HG02981 (cell line): ENCODE measurements at regions not wholly inside any gene's neighbourhood (a gene's known extent, or its start where the extent isn't known, plus 50 kb on each side); places are given as distances from the start of the nearest gene placed in this dataset.
"Not testable (repeated sequence)": the region's sequence is repeated elsewhere in the genome, so short reads cannot be mapped to it uniquely, and the experiment has no call there.

Experiments used
- ATAC-seq: cut with Tn5 transposase; IDR thresholded peaks from one replicate; pipeline ENCODE4 v1.9.1; 2021; ENCODE audit warnings: mild to moderate bottlenecking, moderate library complexity; ENCODE audit not compliant: unreplicated experiment

- ATAC-seq = no peak
Observed at GRCh38 chr13:99677116-99677951, 176.1 kb downstream of the TM9SF2 start.

DNA sequence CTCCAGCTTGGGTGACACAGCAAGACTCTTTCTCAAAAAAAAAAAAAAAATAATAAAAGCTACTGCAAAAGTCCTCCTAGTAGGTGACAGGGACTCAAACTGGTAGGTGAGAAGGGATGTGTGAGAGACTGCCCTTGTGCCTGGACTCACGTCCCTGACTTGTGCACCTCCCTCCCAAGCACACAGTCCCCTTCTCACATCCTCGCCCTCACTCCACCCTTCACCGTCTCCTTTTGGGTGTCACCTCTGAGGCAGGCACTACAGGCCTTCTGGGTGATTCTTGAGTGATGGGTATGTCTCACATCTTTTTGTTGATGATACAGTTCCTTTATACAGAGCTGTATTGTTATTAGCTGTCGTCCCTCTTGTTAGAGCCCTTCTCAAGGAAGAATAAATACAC is 170.5 kb downstream of the TM9SF2 start:
- no peak for ATAC-seq

DNA sequence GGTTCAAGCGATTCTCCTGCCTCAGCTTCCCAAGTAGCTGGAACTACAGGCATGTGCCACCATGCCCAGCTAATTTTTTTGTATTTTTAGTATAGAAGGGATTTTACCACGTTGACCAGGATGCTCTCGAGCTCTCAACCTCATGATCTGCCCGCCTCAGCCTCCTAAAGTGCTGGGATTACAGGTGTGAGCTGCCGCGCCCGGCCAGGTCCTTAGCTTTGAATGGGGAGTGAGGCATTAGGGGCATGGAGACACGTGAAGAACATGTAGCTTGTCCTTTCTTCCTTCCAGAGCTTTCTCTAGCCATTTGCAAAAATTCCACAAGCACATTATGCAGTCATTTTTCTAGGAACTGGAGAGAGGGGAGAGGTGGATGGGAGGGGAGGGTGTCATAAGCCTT is 167.8 kb downstream of the TM9SF2 start:
- ATAC-seq = not testable (repeated sequence)

DNA sequence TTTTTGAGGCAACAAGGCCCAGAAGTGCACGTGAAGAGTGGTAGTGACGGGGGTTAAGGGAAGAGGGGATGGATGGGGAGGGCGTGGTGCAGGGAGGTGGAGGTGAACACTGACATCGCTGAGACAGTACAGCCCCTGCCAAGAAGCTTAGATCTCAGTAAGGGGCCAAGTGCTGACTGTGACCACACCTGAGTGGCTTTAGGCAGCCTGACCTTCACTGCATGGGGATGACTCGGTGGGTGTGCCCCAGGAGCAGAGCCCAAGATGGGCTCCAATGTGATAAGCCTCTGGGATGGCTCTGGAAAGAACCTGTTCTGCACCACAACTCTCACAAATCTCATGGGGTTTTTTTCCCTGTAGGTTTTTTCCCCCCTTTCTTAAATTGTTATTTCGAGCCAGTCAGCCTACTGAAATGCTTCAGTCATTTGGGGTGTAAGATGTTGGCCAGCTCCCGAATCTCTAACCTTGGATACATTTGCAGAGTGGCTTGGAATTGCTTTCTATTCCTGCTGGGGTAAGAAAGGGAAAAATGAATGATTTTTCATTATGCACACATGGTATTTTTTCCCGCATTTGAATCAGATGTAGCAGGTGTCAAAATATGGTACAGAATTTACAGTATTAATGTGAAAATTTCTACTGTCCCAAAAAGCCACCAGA is 165.0 kb downstream of the TM9SF2 start:
- ATAC-seq = no peak

DNA sequence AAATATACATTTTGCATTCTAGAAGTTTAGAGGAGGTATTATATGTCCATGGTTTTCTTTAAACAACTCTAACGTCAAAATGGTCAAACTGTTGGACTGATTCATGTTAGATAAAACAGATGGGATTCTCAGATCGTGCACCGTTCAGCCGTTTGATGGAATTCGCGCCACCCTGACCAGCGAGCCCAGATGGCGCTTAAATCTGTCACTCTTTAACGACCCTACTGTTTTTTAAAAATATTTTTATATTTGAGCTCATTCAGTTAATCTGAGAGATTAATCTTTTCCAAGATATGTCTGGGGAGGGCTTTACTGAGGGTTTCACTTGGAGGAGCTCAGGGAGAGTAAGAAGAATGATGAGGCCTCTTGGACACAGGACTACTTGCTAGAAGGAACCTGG is 164.4 kb downstream of the TM9SF2 start:
- ATAC-seq = no peak

GRCh38 chr13:99663908-99664307 is 162.6 kb downstream of the TM9SF2 start:
- no peak for ATAC-seq

DNA sequence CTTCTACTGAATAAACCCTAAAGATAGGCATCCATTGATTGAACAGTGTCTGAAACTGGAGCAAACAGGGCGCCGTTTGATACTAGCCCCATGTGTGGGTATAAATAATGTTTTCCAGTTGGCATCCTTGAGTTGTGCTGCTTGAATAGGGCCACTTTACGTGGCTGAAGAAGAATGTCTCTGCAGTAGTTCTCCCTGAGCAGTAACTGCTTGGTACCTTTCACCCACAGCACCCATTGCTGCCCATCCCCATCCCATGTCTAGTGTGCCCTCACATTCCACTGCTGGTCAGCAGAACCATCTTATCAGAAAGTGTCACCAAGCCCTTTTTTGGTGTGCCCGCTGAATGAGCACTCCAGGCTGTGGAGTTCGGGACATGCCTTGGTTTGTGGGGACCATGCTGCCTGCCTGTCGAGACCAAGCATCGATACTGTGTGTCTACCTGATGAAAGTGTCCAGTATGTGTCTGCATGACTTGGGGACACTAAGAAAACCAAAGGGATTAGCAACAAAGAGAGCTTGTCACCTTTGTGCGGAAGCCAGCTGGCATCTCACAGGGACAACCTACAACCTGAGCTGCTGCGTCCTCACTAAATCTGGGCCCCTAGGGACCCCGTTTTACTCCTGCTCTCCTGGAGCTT is 162.0 kb downstream of the TM9SF2 start:
- no peak for ATAC-seq

DNA sequence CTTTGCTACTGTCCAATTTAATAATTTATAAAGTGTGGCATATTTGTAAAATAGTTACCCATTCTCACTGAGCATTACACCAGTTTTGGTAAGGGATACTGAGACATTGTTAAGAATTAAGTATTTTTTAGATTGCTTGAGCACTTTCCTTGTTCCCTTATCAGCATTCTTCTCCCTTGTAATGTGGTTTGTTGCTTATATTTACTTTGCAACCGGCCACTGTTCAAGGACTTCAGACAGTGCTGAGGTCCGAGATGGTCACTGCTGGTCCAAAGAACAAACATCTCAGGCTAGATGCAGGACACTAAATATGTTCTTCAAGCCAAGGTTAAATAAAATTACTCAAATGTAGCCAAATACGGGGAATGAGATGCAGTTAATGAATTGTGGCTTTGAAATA is 161.4 kb downstream of the TM9SF2 start:
- no peak for ATAC-seq

DNA sequence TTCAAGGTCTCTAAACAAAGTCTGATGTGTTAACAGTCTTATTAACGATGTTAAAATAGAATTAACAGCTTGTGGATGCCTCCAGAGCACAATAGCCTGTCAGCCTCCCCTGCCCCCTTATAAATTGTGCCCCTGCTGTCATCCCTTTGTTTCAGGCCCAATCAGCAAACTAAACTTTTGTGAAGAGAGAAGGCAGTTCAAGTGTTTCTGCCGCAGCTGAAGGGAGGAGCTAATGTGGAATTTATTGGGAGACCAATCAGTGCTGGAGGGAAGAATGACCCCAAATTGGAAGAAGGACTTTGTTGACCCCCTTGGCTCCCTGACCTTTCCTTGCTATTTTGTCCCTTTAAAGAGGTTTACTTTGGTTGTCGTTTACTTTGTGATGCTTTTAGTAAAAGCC is 160.5 kb downstream of the TM9SF2 start:
- no peak for ATAC-seq

DNA sequence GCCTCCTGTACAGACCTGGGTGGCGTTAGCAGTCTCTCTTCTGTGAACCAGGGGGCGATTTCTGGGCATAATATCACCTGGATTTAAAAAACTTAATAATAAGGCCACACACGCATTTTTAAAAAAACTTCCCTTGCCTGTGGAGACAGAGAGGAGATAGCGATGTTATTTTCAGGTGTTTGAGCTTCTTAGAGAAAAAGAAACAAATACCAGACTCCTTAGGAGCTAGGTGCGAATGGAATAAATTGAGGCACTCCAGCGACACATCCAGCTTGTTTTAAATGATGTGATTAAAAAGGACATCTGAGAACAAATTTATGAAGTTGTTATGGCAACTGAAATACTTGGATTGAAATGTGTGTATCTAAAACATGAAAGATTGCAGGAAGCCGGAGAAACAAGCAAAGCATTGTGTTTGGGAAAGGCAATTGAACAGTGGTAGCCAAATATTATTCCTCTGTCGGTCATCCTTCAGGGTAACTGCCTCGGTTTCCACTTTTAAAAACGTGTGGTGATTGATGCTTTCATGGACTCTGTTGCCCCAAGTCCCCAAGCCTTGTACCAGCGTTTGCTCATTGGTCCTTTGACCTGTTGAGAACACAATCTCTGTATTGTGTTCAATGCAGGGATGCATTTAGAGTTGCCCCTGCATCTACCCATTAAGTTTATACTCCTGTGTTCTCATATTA is 158.7 kb downstream of the TM9SF2 start:
- ATAC-seq = no peak

DNA sequence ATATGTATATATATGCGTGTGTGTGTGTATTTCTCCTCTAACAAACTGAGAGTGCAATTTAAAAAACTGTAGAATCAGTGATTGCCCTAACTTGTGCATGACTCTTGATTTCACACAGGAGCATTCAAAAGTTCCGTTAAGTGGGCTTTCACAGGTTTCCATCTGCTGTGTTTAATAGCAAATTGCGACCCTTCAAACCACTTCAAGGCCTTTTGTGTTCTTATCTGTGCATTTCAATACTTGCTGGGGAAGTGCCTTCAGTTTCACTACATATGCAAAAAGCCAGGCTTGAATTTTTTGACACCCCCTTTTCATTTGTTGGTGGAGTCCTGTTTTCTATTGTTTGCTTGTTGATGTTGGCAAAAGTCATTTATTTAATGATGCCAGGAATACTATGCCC is 158.0 kb downstream of the TM9SF2 start:
- no peak for ATAC-seq

DNA sequence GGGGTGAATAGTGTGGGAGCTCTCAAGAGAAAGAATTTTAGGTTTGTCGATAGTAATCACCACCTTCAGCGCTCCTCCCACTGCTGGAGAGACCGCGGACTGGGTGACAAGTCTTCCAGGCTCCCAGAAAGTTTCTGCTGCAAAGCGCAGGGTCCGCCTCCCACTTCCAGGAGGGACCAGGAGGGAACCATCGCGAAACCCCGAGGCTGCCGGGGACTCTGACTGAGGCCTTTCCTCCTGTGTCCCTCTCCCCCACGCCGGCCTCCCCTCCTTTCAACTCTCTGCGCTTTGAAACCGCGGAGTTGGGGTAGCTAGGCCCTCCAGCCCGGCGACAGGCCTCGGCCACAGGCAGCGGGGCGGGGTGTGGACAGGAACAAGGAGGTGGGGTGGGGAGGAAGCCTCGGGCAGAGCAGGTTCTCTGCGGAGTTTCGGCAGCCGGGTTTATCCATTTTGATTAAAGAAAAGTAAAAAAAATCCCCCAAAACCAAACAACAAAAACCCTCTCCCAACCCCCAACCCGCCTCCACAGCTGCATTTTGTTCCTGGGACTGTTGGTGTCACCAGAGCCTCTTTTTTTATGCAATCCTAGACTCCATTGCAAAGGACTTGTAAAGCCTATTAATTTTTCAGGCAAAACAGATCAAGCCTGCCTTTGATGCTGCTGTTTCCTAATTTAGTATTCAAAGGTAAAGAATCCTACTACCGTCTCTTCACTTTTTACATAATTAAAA is 157.2 kb downstream of the TM9SF2 start:
- ATAC-seq = peak; percentile 42

DNA sequence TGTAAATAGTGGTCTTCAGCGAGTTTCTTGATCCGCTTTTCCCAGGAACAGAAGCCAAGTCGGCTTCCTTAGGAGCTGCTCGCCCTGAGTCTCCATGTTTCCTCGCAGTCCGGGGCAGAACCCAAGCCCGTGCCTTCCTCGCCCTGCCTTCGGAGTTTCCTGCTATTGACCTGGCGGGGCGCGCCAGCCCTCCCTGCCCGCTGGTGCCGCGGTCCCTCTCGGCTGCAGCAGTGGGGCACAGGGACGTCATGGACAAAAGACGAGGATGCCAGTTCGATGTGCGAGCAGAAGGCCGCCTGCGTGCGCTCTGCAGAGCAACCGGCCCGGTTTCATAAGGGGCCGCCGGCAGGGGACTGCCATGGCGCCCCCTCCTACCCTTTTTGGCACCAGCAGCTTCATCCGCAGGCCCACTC is 156.6 kb downstream of the TM9SF2 start:
- ATAC-seq = peak; percentile 28

GRCh38 chr13:99656844-99657381 is 155.6 kb downstream of the TM9SF2 start:
- ATAC-seq = no peak

DNA sequence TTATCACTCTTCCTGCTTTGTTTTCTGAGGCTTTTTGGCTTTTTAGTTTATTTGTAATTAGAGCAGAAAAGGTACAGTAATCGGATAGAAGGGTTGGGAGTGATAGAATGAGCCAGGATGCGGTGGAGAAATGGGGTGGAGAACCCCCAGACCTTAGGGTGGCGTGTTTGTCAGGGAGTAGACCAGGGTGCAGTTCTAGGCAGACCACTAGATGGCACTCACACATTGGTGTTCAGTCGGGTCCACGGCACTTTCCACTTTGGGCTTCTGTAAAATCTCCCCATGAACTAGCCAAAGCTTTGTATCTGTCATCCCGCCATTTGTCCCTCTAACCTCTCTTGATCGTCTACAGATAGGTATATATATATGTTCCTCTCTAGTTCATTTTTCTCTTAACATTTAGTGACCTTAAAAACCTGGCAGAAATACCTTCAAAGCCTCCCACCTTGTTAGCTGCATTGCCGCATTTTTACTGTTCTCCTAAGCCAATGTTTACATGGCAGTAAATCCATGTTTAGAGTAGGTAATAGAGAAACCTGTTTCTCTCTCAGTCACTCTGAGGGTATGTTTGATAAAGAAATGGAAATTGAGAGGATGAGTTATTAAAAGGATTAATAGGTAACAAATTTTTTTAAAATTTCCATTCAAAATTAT is 154.9 kb downstream of the TM9SF2 start:
- ATAC-seq = peak; percentile 45

DNA sequence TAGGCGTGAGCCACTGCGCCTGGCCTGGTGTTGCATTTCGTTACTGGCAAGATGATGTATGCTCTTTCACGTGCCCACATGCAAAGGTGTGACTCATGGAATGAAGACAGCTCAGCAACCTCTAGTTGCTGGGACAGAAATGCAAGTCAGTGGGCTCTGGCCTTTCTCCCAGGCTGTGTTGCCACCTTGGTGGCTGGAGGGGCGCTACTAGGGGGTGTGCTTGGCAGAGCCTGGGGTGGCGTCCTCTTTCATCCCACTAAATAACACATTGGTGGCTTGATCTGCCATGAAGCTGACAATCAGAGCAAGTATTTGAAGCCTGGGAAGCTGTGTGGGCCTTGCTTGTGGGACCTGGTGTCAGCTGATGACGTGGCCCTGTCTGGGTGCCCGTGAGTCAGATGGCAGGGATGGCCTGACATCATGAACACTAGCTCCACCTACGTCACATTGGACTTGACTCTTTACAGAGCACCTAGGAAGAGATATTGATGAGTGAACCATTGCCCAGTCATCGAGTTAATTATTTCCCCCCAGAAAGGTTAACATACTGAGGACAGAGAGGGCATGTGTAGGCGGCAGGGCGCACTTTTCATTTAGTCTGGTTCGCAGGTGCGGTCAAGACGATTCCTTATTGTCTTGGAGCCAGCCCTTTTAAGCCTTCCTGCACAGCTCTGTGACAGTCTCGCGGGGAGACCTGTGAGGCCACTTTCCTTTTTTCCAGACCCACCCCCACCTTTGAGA is 154.2 kb downstream of the TM9SF2 start:
- ATAC-seq = no peak

DNA sequence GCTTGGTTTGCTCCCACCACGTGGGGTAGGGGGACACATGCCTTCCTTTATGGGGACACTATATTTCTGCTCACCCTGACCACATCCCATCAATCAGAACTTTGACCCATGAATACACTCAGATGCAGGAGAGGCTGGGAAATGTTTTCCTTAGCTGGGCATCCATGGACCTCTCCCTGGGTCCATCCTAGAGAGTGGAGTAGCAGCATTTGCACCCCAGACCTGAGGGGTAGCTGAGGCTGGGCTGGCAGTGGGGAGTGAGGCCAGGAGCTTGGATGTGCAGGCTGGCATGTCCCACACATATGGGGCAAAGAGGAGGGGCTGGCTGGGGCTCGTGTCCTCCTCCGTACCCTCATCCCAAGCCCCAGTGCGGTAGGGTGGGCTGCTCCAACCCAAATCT is 152.8 kb downstream of the TM9SF2 start:
- no peak for ATAC-seq

GRCh38 chr13:99653526-99653925 is 152.3 kb downstream of the TM9SF2 start:
- no peak for ATAC-seq

DNA sequence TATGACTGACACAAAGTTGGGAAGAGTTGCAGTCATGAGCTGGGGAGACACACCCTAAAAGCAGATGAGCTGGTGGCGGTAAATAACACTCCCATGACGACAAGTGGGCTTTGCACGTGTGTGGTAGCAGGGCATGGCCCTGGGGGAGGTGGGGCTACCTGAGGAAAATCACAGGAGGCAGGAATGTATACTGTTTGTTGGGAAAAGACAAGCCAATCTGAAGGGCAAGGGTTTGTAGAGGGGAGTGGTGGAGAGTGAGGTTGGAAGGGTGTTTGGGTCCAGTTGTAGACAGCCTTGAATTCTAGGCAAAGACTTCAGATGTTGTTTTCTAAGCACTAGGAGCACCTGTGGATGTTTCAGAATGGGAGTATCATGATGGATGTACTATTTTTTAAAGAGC is 151.6 kb downstream of the TM9SF2 start:
- ATAC-seq = no peak
